ENCODE measurements at regions not wholly inside any gene's neighbourhood (a gene's known extent, or its start where the extent isn't known, plus 50 kb on each side); places are given as distances from the start of the nearest gene placed in this dataset.

GRCh38 chr20:48352042-48352441 lies 475.8 kb downstream of the PREX1 start:
- TF ChIP-seq REST (IDR thresholded peaks at IDR 0.05; ENCODE audit: insufficient replicate concordance, low read depth): no peak
- TF ChIP-seq, protein P1, sequence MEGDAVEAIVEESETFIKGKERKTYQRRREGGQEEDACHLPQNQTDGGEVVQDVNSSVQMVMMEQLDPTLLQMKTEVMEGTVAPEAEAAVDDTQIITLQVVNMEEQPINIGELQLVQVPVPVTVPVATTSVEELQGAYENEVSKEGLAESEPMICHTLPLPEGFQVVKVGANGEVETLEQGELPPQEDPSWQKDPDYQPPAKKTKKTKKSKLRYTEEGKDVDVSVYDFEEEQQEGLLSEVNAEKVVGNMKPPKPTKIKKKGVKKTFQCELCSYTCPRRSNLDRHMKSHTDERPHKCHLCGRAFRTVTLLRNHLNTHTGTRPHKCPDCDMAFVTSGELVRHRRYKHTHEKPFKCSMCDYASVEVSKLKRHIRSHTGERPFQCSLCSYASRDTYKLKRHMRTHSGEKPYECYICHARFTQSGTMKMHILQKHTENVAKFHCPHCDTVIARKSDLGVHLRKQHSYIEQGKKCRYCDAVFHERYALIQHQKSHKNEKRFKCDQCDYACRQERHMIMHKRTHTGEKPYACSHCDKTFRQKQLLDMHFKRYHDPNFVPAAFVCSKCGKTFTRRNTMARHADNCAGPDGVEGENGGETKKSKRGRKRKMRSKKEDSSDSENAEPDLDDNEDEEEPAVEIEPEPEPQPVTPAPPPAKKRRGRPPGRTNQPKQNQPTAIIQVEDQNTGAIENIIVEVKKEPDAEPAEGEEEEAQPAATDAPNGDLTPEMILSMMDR (IDR thresholded peaks at IDR 0.05; ENCODE audit: insufficient read depth, low read length): no peak
